ENCODE measurements at regions not wholly inside any gene's neighbourhood (a gene's known extent, or its start where the extent isn't known, plus 50 kb on each side); places are given as distances from the start of the nearest gene placed in this dataset.

DNA sequence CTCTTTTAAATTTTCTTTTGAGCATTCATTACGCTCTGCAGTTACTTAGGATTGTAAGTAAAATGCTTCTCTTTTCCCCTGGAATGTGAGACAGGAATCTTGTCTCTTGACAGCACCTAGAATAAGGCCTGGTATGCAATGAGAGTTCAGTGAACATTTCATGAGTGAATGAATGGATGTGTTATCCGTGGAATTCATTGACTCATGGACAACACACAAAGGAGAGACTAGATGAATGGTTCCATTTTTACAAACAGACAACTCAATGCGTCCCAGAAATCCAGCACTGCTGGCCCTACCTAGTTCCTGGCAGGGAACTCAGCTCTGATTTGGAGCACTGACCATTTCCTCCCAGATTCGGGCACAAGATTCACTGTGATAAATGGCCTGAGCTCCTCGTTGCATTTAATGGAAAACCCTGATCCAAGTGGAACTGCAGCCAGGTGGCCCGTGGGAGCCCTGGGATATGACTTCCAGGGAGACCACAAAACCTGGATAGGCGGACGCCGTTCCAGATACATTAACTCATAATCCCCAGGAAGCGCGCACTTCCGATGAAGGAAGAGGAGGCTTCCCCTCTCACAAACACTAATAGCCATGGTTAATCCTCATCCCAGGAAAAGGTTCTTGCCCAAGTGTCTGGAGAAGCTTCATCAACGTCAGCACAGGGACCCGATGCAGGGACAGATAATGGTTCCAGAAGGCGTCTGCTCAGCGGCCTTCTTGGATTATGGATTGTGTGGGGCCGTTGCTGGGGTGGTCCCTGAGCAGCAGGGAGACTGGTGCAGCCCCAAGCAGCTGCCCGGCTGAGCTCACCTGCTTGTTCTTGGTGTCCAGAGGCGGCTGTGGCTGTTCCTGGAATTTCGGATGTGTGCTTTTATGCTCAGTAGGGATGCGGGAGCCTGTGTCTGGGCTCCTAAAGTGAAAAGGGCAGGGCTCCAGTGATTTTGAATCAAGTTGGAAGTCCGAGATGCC is 211.1 kb upstream of the TSHZ3 start:
- TF ChIP-seq, protein P1, sequence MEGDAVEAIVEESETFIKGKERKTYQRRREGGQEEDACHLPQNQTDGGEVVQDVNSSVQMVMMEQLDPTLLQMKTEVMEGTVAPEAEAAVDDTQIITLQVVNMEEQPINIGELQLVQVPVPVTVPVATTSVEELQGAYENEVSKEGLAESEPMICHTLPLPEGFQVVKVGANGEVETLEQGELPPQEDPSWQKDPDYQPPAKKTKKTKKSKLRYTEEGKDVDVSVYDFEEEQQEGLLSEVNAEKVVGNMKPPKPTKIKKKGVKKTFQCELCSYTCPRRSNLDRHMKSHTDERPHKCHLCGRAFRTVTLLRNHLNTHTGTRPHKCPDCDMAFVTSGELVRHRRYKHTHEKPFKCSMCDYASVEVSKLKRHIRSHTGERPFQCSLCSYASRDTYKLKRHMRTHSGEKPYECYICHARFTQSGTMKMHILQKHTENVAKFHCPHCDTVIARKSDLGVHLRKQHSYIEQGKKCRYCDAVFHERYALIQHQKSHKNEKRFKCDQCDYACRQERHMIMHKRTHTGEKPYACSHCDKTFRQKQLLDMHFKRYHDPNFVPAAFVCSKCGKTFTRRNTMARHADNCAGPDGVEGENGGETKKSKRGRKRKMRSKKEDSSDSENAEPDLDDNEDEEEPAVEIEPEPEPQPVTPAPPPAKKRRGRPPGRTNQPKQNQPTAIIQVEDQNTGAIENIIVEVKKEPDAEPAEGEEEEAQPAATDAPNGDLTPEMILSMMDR (IDR thresholded peaks at IDR 0.05; ENCODE audit: low read depth, low read length): no peak
- no peak overlapping the region for H3K4me3 ChIP-seq (ENCODE audit: low read depth, low read length)

DNA sequence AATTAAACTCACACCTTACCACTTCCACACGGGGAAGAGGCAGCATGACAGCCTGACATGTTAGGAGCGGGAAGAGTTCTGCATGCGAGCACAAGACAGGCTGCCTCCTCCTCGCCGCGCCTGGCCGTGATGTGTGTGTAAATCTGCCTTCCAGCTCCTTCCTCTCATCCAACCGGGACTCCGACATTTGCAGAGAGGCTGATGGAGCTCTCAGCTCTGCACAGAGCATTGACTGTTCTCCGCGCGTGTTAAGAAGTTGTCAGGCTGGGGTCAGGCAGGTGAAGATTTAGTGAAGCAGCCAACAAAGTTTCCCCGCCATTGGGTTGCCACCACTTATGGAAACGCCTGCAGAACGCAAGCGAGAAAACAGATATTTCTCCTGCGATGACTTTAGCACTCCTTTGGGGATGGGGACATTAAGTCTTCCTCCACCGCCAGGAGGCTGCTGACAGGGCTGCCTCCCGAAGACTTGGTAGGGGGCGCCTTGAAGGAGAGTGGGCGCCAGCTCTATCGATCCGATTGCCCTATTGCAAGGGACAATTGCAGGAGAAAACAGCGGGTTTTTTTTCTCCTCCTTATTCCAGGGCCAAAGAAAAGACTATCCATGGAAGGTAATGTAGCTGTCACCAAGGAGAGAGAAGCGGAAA is 213.9 kb upstream of the TSHZ3 start:
- TF ChIP-seq, protein P1 (IDR thresholded peaks at IDR 0.05; ENCODE audit: low read depth, low read length): no peak
- H3K4me3 ChIP-seq (ENCODE audit: low read depth, low read length): no peak overlapping the region

GRCh38 chr19:31567776-31568175 is 218.5 kb upstream of the TSHZ3 start:
- TF ChIP-seq, protein P1 (IDR thresholded peaks at IDR 0.05; ENCODE audit: low read depth, low read length): no peak
- no peak overlapping the region for H3K4me3 ChIP-seq (ENCODE audit: low read depth, low read length)

DNA sequence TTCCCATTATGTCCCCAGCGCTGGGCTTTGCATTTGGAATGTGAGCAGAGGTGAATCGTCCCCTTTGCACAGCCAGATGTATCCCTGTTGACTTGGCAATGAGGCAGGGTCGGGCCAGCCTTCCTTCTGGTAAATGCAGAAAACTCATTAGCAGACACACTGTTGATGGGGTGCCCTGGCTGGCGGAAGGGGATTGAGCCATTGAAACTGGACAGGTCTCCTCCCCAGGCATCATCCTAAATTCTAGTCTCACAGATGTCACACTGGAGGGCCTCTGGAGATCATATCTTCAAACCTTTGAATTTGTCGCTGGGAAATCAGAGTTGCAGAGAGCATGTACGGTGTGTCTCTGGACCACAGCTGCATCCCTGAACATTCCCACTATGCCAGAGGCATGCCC is 219.5 kb upstream of the TSHZ3 start:
- no peak overlapping the region for H3K4me3 ChIP-seq (ENCODE audit: low read depth, low read length)
- TF ChIP-seq, protein P1 (IDR thresholded peaks at IDR 0.05; ENCODE audit: low read depth, low read length): no peak

DNA sequence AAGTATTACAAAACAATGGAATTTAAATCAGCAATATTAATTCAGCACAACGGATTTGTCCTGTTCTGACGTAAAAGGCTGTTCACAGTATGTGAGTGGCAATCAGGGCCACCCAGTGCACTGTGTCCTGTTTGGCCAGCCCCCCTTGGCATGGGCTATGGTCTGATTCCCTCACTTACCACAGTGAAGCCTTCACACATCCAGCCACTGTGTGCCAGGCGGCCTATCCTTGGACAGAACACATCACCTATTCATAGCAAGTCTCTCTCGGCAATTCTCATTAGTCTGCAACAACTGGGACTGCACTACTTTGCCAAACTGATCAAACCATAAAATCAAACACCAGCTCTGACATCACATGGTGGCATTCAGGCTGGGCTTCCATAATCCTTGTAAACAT is 221.5 kb upstream of the TSHZ3 start:
- TF ChIP-seq, protein P1 (IDR thresholded peaks at IDR 0.05; ENCODE audit: low read depth, low read length): no peak
- H3K4me3 ChIP-seq (ENCODE audit: low read depth, low read length): no peak overlapping the region

DNA sequence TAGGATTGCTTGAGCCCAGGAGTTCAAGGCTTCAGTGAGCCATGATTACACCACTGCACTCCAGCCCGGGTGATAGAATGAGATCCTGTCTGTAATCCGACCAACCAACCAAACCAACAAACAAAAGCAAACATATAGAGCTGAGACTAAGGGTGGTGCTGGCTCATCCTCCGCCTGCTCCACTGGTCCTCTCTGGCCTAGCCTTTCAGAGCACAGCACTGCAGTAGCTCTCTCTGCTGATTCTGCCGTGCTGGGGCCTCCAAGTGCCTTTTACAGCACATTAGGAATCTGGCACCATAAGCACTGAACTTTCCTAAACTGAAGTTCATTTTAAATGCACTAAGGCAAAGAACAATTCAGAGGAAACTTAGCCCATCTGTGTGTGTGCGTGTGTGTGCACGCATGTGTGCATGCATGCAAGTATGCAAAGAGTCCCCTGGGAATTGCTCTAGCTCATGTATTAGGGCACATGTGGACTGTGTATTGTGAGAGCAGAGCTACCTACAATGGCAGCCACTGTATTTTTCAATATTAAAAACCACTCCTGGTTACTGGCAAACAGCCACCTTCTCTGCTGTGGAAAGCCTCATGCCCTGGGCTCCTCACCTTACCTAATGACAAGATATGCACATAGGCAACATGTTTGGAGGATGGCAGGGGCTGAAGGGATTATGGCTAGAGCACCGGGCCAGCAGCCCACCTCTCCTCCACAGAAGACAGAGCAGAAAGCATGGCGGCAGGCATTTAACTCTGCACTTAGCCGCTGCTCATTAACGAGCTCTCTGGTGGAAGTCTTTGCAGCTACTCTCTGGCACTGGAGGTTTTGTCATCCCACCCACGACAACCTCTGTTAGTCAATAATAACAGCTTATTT is 223.1 kb upstream of the TSHZ3 start:
- TF ChIP-seq, protein P1 (IDR thresholded peaks at IDR 0.05; ENCODE audit: low read depth, low read length): no peak
- no peak overlapping the region for H3K4me3 ChIP-seq (ENCODE audit: low read depth, low read length)

Measured in WI38 (cell line).